IMR-90 (cell line): ENCODE measurements at regions not wholly inside any gene's neighbourhood (a gene's known extent, or its start where the extent isn't known, plus 50 kb on each side); places are given as distances from the start of the nearest gene placed in this dataset.

Experiments
- ATAC-seq: fragments of 200-7000 bp; cut with Tn5 transposase; 2 replicates; pipeline ENCODE4 v1.9.1; 2020; ENCODE audit warnings: low read depth, mild to moderate bottlenecking, moderate library complexity
- BruUV-seq: library from RNA; stranded (reverse); fragments of 400-500 nt; replicated peaks from 2 replicates; lab custom pipeline; 2021; lab: Mats Ljungman, UMichigan
- CTCF ChIA-PET: fragments of 300-600 bp; formaldehyde crosslinking; extraction: SDS; loops from one replicate; lab custom pipeline; 2021; ENCODE audit warnings: antibody characterized with exemption; lab: Yijun Ruan, JAX
- POLR2A ChIA-PET: fragments of 300-600 bp; sonication (Branson Sonifier 250); formaldehyde crosslinking; loops from one replicate; lab custom pipeline; 2022; ENCODE audit warnings: antibody characterized with exemption; ENCODE audit not compliant: unreplicated experiment; lab: Charles Lee
- DNase-seq: peaks from one replicate; pipeline ENCODE4 v3.0.0; 2013
- H2AFZ ChIP-seq: replicated peaks from 2 replicates; pipeline ENCODE3; 2013; ENCODE audit warnings: low read length, mild to moderate bottlenecking; ENCODE audit not compliant: poor library complexity
- H2AK5ac ChIP-seq: 2 replicates; pipeline ENCODE4 v1.6.1; 2013; ENCODE audit warnings: low read depth, low read length, inconsistent platforms
- H2AK9ac ChIP-seq: replicated peaks from 2 replicates; pipeline ENCODE3; 2013; ENCODE audit warnings: mild to moderate bottlenecking, low read depth, low read length, moderate library complexity; ENCODE audit not compliant: poor library complexity
- H2BK120ac ChIP-seq: 2 replicates; pipeline ENCODE4 v1.6.1; 2013; ENCODE audit warnings: low read depth, low read length, inconsistent platforms
- H2BK15ac ChIP-seq: 3 replicates; pipeline ENCODE4 v1.6.1; 2013; ENCODE audit warnings: low read depth, low read length, inconsistent platforms
- H2BK20ac ChIP-seq: 2 replicates; pipeline ENCODE4 v1.6.1; 2013; ENCODE audit warnings: low read depth, mild to moderate bottlenecking, inconsistent platforms, low read length, moderate library complexity
- H2BK5ac ChIP-seq: 2 replicates; pipeline ENCODE4 v1.6.1; 2013; ENCODE audit warnings: mild to moderate bottlenecking, low read depth, low read length, inconsistent platforms; ENCODE audit not compliant: poor library complexity, severe bottlenecking
- H3K14ac ChIP-seq: replicated peaks from 2 replicates; pipeline ENCODE4 v1.6.1; 2013; ENCODE audit warnings: low read depth, low read length, inconsistent platforms
- H3K18ac ChIP-seq: 2 replicates; pipeline ENCODE4 v1.6.1; 2013; ENCODE audit warnings: low read depth, low read length, control low read depth
- H3K23ac ChIP-seq: 2 replicates; pipeline ENCODE4 v1.6.1; 2013; ENCODE audit warnings: low read depth, low read length, inconsistent platforms
- H3K27ac ChIP-seq: 2 replicates; pipeline ENCODE4 v1.5.1; 2013; ENCODE audit warnings: mild to moderate bottlenecking, control low read depth, low read length; ENCODE audit not compliant: insufficient read depth
- H3K27me3 ChIP-seq: 2 replicates; pipeline ENCODE4 v1.6.1; 2013; ENCODE audit warnings: low read length; ENCODE audit not compliant: control insufficient read depth, insufficient read depth
- H3K36me3 ChIP-seq: 2 replicates; pipeline ENCODE4 v1.6.1; 2013; ENCODE audit warnings: low read length, mixed read lengths; ENCODE audit not compliant: control insufficient read depth, insufficient read depth
- H3K4ac ChIP-seq: 2 replicates; pipeline ENCODE4 v1.6.1; 2013; ENCODE audit warnings: low read depth, low read length, inconsistent platforms
- H3K4me1 ChIP-seq: 2 replicates; pipeline ENCODE4 v1.6.1; 2013; ENCODE audit warnings: low read length, mixed read lengths; ENCODE audit not compliant: control insufficient read depth, insufficient read depth
- H3K4me2 ChIP-seq: 2 replicates; pipeline ENCODE4 v1.6.1; 2013; ENCODE audit warnings: low read depth, mild to moderate bottlenecking, control low read depth, low read length, moderate library complexity
- H3K4me3 ChIP-seq: 2 replicates; pipeline ENCODE4 v1.5.1; 2013; ENCODE audit warnings: low read depth, mild to moderate bottlenecking, control low read depth, low read length, moderate library complexity; ENCODE audit not compliant: insufficient read depth
- H3K56ac ChIP-seq: 2 replicates; pipeline ENCODE4 v1.6.1; 2013; ENCODE audit warnings: low read length, inconsistent platforms; ENCODE audit not compliant: insufficient read depth; ENCODE audit errors: extremely low read depth
- H3K79me1 ChIP-seq, 2 experiments: 2 replicates each; pipeline ENCODE4 v1.6.1; 2013; ENCODE audit warnings: low read length in 2 of 2, inconsistent platforms in 1 of 2, low read depth in 1 of 2
- H3K9ac ChIP-seq: 2 replicates; pipeline ENCODE4 v1.6.1; 2013; ENCODE audit warnings: low read depth, low read length, control low read depth
- H3K9me1 ChIP-seq: 2 replicates; pipeline ENCODE4 v1.6.1; 2013; ENCODE audit warnings: low read length, inconsistent platforms; ENCODE audit not compliant: insufficient read depth
- H3K9me3 ChIP-seq: 2 replicates; pipeline ENCODE4 v1.6.1; 2013; ENCODE audit warnings: low read length; ENCODE audit not compliant: control insufficient read depth, insufficient read depth
- H4K20me1 ChIP-seq: 2 replicates; pipeline ENCODE4 v1.6.1; 2013; ENCODE audit warnings: low read length, inconsistent platforms; ENCODE audit not compliant: insufficient read depth
- H4K5ac ChIP-seq: 2 replicates; pipeline ENCODE4 v1.6.1; 2013; ENCODE audit warnings: mild to moderate bottlenecking, low read depth, low read length, control low read depth
- H4K8ac ChIP-seq, 2 experiments: 2 replicates each; pipeline ENCODE4 v1.6.1; 2013; ENCODE audit warnings: low read depth in 2 of 2, low read length in 2 of 2, control low read depth in 1 of 2, inconsistent platforms in 1 of 2
- H4K91ac ChIP-seq: 2 replicates; pipeline ENCODE4 v1.6.1; 2013; ENCODE audit warnings: low read depth, low read length, inconsistent platforms; ENCODE audit not compliant: insufficient read depth
- MXI1 ChIP-seq: IDR thresholded peaks from 2 replicates; pipeline ENCODE4 v1.6.1; 2012; ENCODE audit warnings: low read depth, mild to moderate bottlenecking, low read length, moderate library complexity, borderline replicate concordance
- SMC3 ChIP-seq: fragments of 150-350 bp; IDR thresholded peaks from 2 replicates; pipeline ENCODE4 v1.6.1; 2016; ENCODE audit warnings: low read depth, mild to moderate bottlenecking, antibody characterized with exemption, low read length, moderate library complexity
- WGBS, 2 experiments: methylation state at CpG; one replicate each; pipeline versions ENCODE4 v1.1.5 to v1.1.7; 2013; ENCODE audit warnings: missing lambda C conversion rate in 2 of 2; ENCODE audit not compliant: insufficient read length in 1 of 2; ENCODE audit errors: extremely low coverage in 2 of 2; 5-methylcytosine and 5-hydroxymethylcytosine counted together
- dilution Hi-C: fragments of 300-500 bp; cut with HindIII; formaldehyde crosslinking; loops from one replicate; pipeline ENCODE4 v1.14.3; 2018; ENCODE audit warnings: low sequenced_read_pairs; ENCODE audit not compliant: unreplicated experiment
- in situ Hi-C: fragments of 300-500 bp; cut with MboI; formaldehyde crosslinking; loops from 3 replicates; pipeline ENCODE4 v1.14.3; 2019; ENCODE audit warnings: low sequenced_read_pairs, inconsistent platforms, mixed read lengths
- intact Hi-C: fragments of 100-400 bp; cut with micrococcal nuclease; formaldehyde crosslinking; loops from 2 replicates; pipeline ENCODE4 v1.10.0; 2022

GRCh38 chrX:13374364-13374763 is 54.5 kb upstream of the ATXN3L start:
- H2AK9ac ChIP-seq, result no peak overlapping the region
- dilution Hi-C loops (no loop called here), in situ Hi-C loops (loop anchor here (10.0 kb wide), 1 partner anchor 390 kb away; no protein-coding TSS in a partner anchor), intact Hi-C loops (loop anchor here (10.0 kb wide), 2 partner anchors 160 to 250 kb away; no protein-coding TSS in a partner anchor)
- no peak overlapping the region for H2BK15ac ChIP-seq
- no peak overlapping the region for H2BK5ac ChIP-seq
- no peak overlapping the region for H3K4me3 ChIP-seq
- H4K8ac ChIP-seq, result no peak overlapping the region
- no peaks in the 10 kb centered on the region for H3K79me1 ChIP-seq
- no peaks in the 10 kb centered on the region for H4K20me1 ChIP-seq
- 0 out of 2 replicates have a peak overlapping the region, but pooled peaks have one; percentile 20 for H2BK20ac ChIP-seq
- no peak for TF ChIP-seq SMC3
- TF ChIP-seq MXI1, result no peak
- no peak overlapping the region for H3K56ac ChIP-seq
- H4K91ac ChIP-seq, result no peak overlapping the region
- H3K23ac ChIP-seq, result no peak overlapping the region
- BruUV-seq, result no TSS peak
- H2AFZ ChIP-seq, result no peak overlapping the region
- H3K36me3 ChIP-seq, result no peaks in the 10 kb centered on the region
- no peak overlapping the region for H3K9ac ChIP-seq
- no peak for ATAC-seq
- no peaks in the 10 kb centered on the region for H3K27me3 ChIP-seq
- peak overlapping the region; percentile 34; the same call in 1 of the 2 replicates for H3K27ac ChIP-seq
- no peak overlapping the region for H2AK5ac ChIP-seq
- H3K9me1 ChIP-seq, result no peaks in the 10 kb centered on the region
- peak overlapping the region; percentile 38; the same call in 1 of the 2 replicates for H2BK120ac ChIP-seq
- ChIA-PET POLR2A (interaction anchor here (0.6 kb wide), 1 partner anchor 399 kb away, joined by 3 read pairs; no protein-coding TSS in a partner anchor), CTCF (no interaction called here)
- H3K9me3 ChIP-seq, result no peaks in the 10 kb centered on the region
- H3K4me2 ChIP-seq, result no peak overlapping the region
- DNase-seq, result no peak
- H4K5ac ChIP-seq, result peak overlapping the region; percentile 43
- peak overlapping the region; percentile 80; the same call in 1 of the 2 replicates for H3K18ac ChIP-seq
- no peak overlapping the region for H3K14ac ChIP-seq
- no CpG with 5 or more reads among the region's 2 CpGs for WGBS, 2 experiments
- H3K4ac ChIP-seq, result no peak overlapping the region
- peaks cover 8% of the 10 kb centered on the region for H3K4me1 ChIP-seq
